ENCODE measurements at regions not wholly inside any gene's neighbourhood (a gene's known extent, or its start where the extent isn't known, plus 50 kb on each side); places are given as distances from the start of the nearest gene placed in this dataset.

- intact Hi-C loops (cut with micrococcal nuclease; ENCODE audit: unreplicated experiment) (no loop called here), in situ Hi-C loops (cut with MboI) (no loop called here)
- RAD21 ChIA-PET (ENCODE audit: unreplicated experiment): no interaction called here
- H3K4me3 ChIP-seq: no peak overlapping the region
- DNase-seq (ENCODE audit: low read depth, low spot score) (no peak), ATAC-seq (no peak), FAIRE-seq (no peak)
- 4% methylated on average over 2 of the region's 2 CpGs for WGBS (ENCODE audit: insufficient coverage, insufficient replicate concordance, low lambda C conversion rate, missing lambda C conversion rate)
- POLR2A ChIA-PET: no interaction called here
- H3K27me3 ChIP-seq (replicated peaks in 1 of 2; ENCODE audit: control insufficient read depth in 2 of 2, insufficient read depth in 2 of 2, low read length in 1 of 2): no peaks in the 10 kb centered on the region
- H3K79me2 ChIP-seq (ENCODE audit: control insufficient read depth, insufficient read depth, low read length): no peaks in the 10 kb centered on the region
- H3K4me1 ChIP-seq (ENCODE audit: control insufficient read depth, insufficient read depth, low read length): no peaks in the 10 kb centered on the region
- SMC1A ChIA-PET (ENCODE audit: uncharacterized antibody, unreplicated experiment): no interaction called here
- H4K20me1 ChIP-seq (ENCODE audit: control insufficient read depth, insufficient read depth): no peaks in the 10 kb centered on the region
- no peaks in the 10 kb centered on the region for H3K36me3 ChIP-seq (ENCODE audit: control insufficient read depth in 2 of 2, insufficient read depth in 2 of 2, low read length in 1 of 2)
- no TSS peak for BruUV-seq (replicated peaks)
- CTCF ChIA-PET: no interaction called here
- H3K9ac ChIP-seq (ENCODE audit: control insufficient read depth, insufficient read depth, low read length): no peak overlapping the region
- H2AFZ ChIP-seq (ENCODE audit: control insufficient read depth, low read depth, low read length): no peak overlapping the region
- no peak overlapping the region for H3K4me2 ChIP-seq (ENCODE audit: control insufficient read depth, insufficient read depth)
- no peaks in the 10 kb centered on the region for H3K9me3 ChIP-seq (replicated peaks; ENCODE audit: control insufficient read depth, insufficient read depth, low read length)
- H3K27ac ChIP-seq (ENCODE audit: control insufficient read depth, insufficient read depth): no peak overlapping the region
- TF ChIP-seq POLR2AphosphoS5 (IDR thresholded peaks at IDR 0.05; ENCODE audit: low read length): no peak
Measured at GRCh38 chr1:199907361-199907760, 120.1 kb upstream of the NR5A2 start.

- H2AFZ ChIP-seq (ENCODE audit: control insufficient read depth, low read depth, low read length): no peak overlapping the region
- POLR2A ChIA-PET: no interaction called here
- SMC1A ChIA-PET (ENCODE audit: uncharacterized antibody, unreplicated experiment): no interaction called here
- ATAC-seq (no peak), FAIRE-seq (no peak), DNase-seq (ENCODE audit: low read depth, low spot score) (no peak)
- H3K9me3 ChIP-seq (replicated peaks; ENCODE audit: control insufficient read depth, insufficient read depth, low read length): no peaks in the 10 kb centered on the region
- no peaks in the 10 kb centered on the region for H3K36me3 ChIP-seq (ENCODE audit: control insufficient read depth in 2 of 2, insufficient read depth in 2 of 2, low read length in 1 of 2)
- no peaks in the 10 kb centered on the region for H3K27me3 ChIP-seq (replicated peaks in 1 of 2; ENCODE audit: control insufficient read depth in 2 of 2, insufficient read depth in 2 of 2, low read length in 1 of 2)
- no TSS peak for BruUV-seq (replicated peaks)
- H3K27ac ChIP-seq (ENCODE audit: control insufficient read depth, insufficient read depth): no peak overlapping the region
- CTCF ChIA-PET: no interaction called here
- no peak overlapping the region for H3K4me3 ChIP-seq
- H3K4me2 ChIP-seq (ENCODE audit: control insufficient read depth, insufficient read depth): no peak overlapping the region
- in situ Hi-C loops (cut with MboI): no loop called here
- no peaks in the 10 kb centered on the region for H4K20me1 ChIP-seq (ENCODE audit: control insufficient read depth, insufficient read depth)
- RAD21 ChIA-PET (ENCODE audit: unreplicated experiment): no interaction called here
- 27% methylated on average over 5 of the region's 5 CpGs for WGBS (ENCODE audit: insufficient coverage, insufficient replicate concordance, low lambda C conversion rate, missing lambda C conversion rate)
- no peaks in the 10 kb centered on the region for H3K79me2 ChIP-seq (ENCODE audit: control insufficient read depth, insufficient read depth, low read length)
- intact Hi-C loops (cut with micrococcal nuclease; ENCODE audit: unreplicated experiment): no loop called here
- no peaks in the 10 kb centered on the region for H3K4me1 ChIP-seq (ENCODE audit: control insufficient read depth, insufficient read depth, low read length)
- H3K9ac ChIP-seq (ENCODE audit: control insufficient read depth, insufficient read depth, low read length): no peak overlapping the region
- TF ChIP-seq CUX1 (IDR thresholded peaks at IDR 0.05; ENCODE audit: insufficient replicate concordance, low read depth, low read length) (no peak), SREBF2 (IDR thresholded peaks at IDR 0.05; ENCODE audit: low read length) (no peak), SUPT20H (IDR thresholded peaks at IDR 0.05; ENCODE audit: borderline replicate concordance, control insufficient read depth, low read depth, low read length) (no peak), ATF3 (IDR thresholded peaks at IDR 0.05; ENCODE audit: borderline replicate concordance, extremely low read depth, low read depth, low read length) (no peak), USF2 (IDR thresholded peaks at IDR 0.05; ENCODE audit: borderline replicate concordance, low read depth, low read length) (no peak), PKNOX1 (IDR thresholded peaks at IDR 0.05) (no peak), SMAD1 (IDR thresholded peaks at IDR 0.05; ENCODE audit: low read depth, partially characterized antibody) (no peak), IRF5 (IDR thresholded peaks at IDR 0.05; ENCODE audit: borderline replicate concordance) (no peak)
Measured at GRCh38 chr1:199909137-199909536, 118.4 kb upstream of the NR5A2 start.
